HS-27A (cell line): ENCODE measurements at regions not wholly inside any gene's neighbourhood (a gene's known extent, or its start where the extent isn't known, plus 50 kb on each side); places are given as distances from the start of the nearest gene placed in this dataset.

Source experiments
- DNase-seq: peaks from one replicate; pipeline ENCODE4 v3.0.0-alpha.2; 2012; ENCODE audit warnings: low read depth, missing footprints

DNA sequence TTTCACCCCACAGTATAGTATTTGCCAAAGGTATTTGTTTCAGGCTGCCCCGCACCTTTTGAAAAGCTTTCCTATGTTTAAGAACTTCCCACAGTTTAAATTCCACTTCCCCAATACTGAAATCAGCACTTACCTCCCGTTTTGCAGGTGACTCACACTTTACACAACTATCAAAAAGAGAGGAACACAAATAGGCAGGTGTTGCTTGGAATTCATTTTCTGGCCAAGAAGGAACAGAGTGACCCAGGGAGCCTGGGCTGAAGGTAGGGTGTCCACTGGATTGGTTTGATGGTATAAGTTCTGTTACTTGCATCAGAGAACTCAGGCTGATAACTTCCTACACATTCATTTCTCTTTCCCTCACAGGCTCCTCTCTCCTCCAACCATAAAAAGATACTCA lies 60.1 kb upstream of the SLC30A5 start:
- no peak for DNase-seq

- DNase-seq = no peak
Observed at GRCh38 chr5:69034898-69035297, 58.9 kb upstream of the SLC30A5 start.

- DNase-seq = no peak
Observed at GRCh38 chr5:69035665-69036064, 58.1 kb upstream of the SLC30A5 start.

GRCh38 chr5:69038539-69038938 lies 55.3 kb upstream of the SLC30A5 start:
- no peak for DNase-seq

DNA sequence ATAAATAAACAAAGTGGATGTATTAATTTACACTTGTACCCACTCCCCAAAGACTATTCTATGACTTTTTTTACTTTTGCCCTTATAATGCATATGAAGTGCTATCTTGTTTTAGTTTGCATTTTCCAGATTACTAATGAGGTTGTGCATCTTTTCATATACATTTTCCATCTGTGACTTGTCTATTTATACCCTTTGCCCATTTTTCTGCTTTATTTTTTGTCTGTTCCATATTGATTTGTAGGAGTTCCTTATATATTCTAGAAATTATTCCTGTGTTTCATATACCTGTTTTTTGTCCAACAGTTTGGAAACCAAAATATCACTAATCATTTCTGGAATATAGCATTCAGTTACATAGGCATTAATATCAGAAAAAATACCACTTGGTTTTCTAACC lies 54.0 kb upstream of the SLC30A5 start:
- no peak for DNase-seq

- no peak for DNase-seq
Observed at GRCh38 chr5:69042500-69042899, 51.3 kb upstream of the SLC30A5 start.

DNA sequence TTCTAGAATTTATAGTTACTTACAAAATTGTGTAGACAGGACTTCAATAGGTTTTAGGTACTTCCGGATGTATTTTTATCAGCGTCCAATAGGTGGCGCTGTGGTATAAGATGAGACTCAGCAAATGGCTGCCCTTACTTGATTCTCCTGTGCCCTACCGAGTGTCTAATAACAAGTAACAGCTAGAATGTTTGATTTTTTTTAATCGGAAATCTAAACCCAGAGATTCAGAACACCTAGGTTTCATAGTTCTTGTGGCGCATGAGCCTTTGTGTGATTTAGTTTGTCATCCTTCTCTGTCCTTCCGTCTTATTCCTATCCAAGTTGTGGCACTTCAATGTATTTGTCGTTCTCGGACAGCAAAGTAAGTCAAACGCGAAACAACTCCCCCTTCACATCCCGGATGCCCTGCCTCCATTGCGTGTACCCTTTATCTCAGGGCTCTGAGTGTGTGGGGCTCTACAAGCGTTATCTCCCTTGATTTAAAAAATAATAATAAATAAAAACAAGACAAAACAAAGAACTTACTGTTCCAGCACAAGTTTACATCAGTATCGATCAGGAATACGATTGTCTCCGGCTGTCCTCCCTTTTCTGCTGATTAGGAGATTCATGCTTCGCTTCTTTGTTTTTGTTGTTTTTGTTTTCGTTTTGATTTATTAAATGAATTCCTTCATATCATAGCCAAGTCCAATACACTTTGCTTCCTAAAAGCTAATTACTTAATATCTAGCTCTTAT lies 50.7 kb upstream of the SLC30A5 start:
- peak; percentile 56 for DNase-seq

DNA sequence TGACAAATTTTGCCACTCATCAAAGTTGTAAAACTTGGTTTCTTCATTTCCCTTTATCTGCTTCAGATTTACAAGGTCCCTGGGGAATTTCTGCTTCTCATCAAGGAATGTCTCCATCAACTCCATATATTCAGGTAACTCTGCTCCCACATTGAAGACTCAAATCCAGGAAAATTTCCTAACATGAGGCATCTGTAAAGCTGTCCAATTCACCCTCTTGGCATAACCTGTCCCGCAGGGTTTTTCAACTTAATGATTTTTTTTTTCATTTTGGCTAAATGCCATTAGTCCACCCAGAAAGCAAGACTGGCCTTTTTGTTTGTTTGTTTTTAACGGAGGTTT lies 50.2 kb upstream of the SLC30A5 start:
- DNase-seq = no peak
